Erythroblast (primary cell): ENCODE measurements at regions not wholly inside any gene's neighbourhood (a gene's known extent, or its start where the extent isn't known, plus 50 kb on each side); places are given as distances from the start of the nearest gene placed in this dataset.

ENCODE experiments used
- GATA1 ChIP-seq: IDR thresholded peaks from 2 replicates; pipeline ENCODE4 v1.6.1; 2011; ENCODE audit warnings: low read depth, mild to moderate bottlenecking, control low read depth, low read length, moderate library complexity
- POLR2A ChIP-seq: IDR thresholded peaks from 2 replicates; pipeline ENCODE4 v1.6.1; 2011; ENCODE audit warnings: mild to moderate bottlenecking, low read length

- no peak for TF ChIP-seq POLR2A
- TF ChIP-seq GATA1: no peak
Measured at GRCh38 chr10:36157486-36157885, 515.4 kb upstream of the FZD8 start.
